Colonic mucosa (tissue), 4 donors: ENCODE measurements at regions not wholly inside any gene's neighbourhood (a gene's known extent, or its start where the extent isn't known, plus 50 kb on each side); places are given as distances from the start of the nearest gene placed in this dataset.

Source experiments
- DNase-seq: peaks from one replicate; pipeline ENCODE4 v3.0.0-alpha.2; 2020
- H3K27ac ChIP-seq: fragments of 200-600 bp; one replicate; pipeline ENCODE4 v1.8.0; 2021
- H3K27me3 ChIP-seq: fragments of 200-600 bp; one replicate; pipeline ENCODE4 v1.8.0; 2021
- H3K36me3 ChIP-seq: fragments of 200-600 bp; one replicate; pipeline ENCODE4 v1.8.0; 2021
- H3K4me1 ChIP-seq: fragments of 200-600 bp; one replicate; pipeline ENCODE4 v1.8.0; 2021; ENCODE audit warnings: mild to moderate bottlenecking
- H3K4me3 ChIP-seq: fragments of 200-600 bp; one replicate; pipeline ENCODE4 v1.8.0; 2021
- H3K9ac ChIP-seq, 2 donors: one replicate each; pipeline ENCODE4 v1.7.0; 2013; ENCODE audit warnings: control low read depth in 2 of 2, low read depth in 2 of 2, low read length in 2 of 2
- H3K9me3 ChIP-seq: fragments of 200-600 bp; one replicate; pipeline ENCODE4 v1.8.0; 2021
- intact Hi-C: fragments of 100-400 bp; cut with DNase I; formaldehyde crosslinking; loops from one replicate; pipeline ENCODE4 v1.14.1; 2022
- TF ChIP-seq, protein P1 (sequence below): fragments of 200-600 bp; IDR thresholded peaks from one replicate; pipeline ENCODE4 v1.8.0; 2022; ENCODE audit warnings: antibody characterized with exemption, mild to moderate bottlenecking
- donor health status: healthy.
- donor health status: DM: no; HTN: no; CAD: no.
- donor health status: DM: no; HTN: no; CAD: no.

DNA sequence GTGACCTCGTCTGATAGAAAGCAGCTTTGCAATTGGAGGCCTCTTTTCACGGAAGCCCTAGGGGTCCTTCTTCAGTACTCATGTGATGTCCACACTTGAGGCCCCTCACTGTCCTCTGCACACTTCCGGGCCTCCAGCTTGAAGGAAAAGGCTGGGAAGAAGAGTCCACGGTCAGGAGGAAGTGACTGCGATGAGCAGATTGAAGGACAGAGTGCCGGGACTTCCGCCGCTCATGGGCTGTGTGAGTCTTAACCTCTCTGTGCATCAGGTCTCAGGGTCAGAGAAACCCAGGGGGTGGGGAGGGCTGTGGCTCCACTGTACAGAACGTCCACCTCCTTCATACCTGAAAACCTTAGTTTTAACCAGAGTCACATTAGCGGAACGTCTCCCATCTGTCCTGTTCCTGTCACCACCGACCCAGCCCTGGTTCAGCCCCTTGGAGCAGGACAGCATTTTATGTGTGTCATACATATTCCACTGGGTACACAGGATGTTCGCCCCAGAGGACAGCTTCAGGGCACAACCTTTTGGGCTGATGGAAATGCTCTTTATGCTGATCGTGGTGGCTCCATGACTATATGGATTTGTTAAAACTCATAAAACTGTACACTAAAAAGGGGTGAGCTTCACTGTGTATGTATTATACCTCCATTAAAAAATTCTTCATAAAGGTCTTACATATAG, 51.0 kb upstream of the SORCS2 start:
- Histone ChIP-seq H3K27ac (no peak overlapping the region), H3K9ac (no peak overlapping the region), H3K4me1 (no peaks in the 10 kb centered on the region), H3K36me3 (no peaks in the 10 kb centered on the region), H3K4me3 (no peak overlapping the region), H3K9me3 (no peaks in the 10 kb centered on the region), H3K27me3 (no peaks in the 10 kb centered on the region)
- no peak for DNase-seq
- intact Hi-C loops: no loop called here
- TF ChIP-seq, protein P1, sequence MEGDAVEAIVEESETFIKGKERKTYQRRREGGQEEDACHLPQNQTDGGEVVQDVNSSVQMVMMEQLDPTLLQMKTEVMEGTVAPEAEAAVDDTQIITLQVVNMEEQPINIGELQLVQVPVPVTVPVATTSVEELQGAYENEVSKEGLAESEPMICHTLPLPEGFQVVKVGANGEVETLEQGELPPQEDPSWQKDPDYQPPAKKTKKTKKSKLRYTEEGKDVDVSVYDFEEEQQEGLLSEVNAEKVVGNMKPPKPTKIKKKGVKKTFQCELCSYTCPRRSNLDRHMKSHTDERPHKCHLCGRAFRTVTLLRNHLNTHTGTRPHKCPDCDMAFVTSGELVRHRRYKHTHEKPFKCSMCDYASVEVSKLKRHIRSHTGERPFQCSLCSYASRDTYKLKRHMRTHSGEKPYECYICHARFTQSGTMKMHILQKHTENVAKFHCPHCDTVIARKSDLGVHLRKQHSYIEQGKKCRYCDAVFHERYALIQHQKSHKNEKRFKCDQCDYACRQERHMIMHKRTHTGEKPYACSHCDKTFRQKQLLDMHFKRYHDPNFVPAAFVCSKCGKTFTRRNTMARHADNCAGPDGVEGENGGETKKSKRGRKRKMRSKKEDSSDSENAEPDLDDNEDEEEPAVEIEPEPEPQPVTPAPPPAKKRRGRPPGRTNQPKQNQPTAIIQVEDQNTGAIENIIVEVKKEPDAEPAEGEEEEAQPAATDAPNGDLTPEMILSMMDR: no peak

DNA sequence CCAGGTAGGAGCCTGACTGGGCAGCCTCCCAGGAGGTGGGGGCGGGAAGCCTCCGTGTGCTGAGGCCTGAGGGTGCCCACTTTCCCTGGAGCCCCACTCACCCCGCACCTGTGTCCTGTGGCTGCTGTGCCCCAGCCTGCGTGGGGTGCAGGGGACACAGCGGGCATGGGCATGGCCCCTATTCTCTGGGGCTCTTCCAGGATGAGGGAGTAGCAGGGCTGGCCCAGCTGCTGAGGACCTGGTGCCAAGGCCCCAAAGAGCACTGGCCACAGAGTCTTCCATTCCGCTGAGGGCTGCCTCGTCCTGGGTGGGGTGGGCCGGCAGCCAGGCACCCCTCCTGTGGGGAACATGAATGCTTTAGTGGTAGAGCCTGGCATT, 51.7 kb upstream of the SORCS2 start:
- TF ChIP-seq, protein P1: no peak
- Histone ChIP-seq H3K9me3 (no peaks in the 10 kb centered on the region), H3K27me3 (no peaks in the 10 kb centered on the region), H3K9ac (no peak overlapping the region), H3K36me3 (no peaks in the 10 kb centered on the region), H3K4me3 (no peak overlapping the region), H3K4me1 (no peaks in the 10 kb centered on the region), H3K27ac (no peak overlapping the region)
- DNase-seq: no peak
- intact Hi-C loops: no loop called here

DNA sequence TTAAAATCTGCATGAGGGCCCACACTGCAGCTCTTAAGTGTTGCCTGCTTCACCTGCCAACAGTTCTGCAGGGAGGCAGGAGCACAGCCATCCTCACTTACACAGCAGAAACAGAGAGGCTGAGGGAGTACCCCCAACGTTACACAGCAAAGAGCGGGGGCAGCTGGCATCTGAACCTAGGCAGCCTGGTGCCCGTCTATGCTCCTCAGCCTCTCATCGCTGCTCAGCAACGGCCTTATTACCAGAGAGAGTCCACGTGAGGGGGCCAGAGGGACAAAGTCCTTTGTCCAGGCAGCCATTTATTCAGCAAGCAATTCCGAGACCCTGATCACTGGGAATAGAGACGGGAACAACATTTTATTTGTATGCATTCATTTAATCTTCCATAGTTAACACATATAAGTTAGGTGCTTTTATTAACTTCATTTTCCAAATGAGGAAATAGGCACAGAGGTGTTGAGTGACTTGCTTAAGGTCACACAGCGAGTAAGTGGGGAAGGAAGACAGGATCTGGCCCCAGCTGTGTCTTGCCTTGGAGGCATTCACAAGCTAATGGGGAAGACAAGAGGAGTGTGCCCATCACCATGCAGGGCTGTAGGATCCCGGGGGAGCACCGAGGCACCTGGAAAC, 52.2 kb upstream of the SORCS2 start:
- H3K27ac ChIP-seq: no peak overlapping the region
- H3K4me3 ChIP-seq: no peak overlapping the region
- no peak for DNase-seq
- TF ChIP-seq, protein P1: no peak
- H3K36me3 ChIP-seq: no peaks in the 10 kb centered on the region
- intact Hi-C loops: no loop called here
- no peaks in the 10 kb centered on the region for H3K9me3 ChIP-seq
- H3K4me1 ChIP-seq: no peaks in the 10 kb centered on the region
- no peak overlapping the region for H3K9ac ChIP-seq
- H3K27me3 ChIP-seq: no peaks in the 10 kb centered on the region

DNA sequence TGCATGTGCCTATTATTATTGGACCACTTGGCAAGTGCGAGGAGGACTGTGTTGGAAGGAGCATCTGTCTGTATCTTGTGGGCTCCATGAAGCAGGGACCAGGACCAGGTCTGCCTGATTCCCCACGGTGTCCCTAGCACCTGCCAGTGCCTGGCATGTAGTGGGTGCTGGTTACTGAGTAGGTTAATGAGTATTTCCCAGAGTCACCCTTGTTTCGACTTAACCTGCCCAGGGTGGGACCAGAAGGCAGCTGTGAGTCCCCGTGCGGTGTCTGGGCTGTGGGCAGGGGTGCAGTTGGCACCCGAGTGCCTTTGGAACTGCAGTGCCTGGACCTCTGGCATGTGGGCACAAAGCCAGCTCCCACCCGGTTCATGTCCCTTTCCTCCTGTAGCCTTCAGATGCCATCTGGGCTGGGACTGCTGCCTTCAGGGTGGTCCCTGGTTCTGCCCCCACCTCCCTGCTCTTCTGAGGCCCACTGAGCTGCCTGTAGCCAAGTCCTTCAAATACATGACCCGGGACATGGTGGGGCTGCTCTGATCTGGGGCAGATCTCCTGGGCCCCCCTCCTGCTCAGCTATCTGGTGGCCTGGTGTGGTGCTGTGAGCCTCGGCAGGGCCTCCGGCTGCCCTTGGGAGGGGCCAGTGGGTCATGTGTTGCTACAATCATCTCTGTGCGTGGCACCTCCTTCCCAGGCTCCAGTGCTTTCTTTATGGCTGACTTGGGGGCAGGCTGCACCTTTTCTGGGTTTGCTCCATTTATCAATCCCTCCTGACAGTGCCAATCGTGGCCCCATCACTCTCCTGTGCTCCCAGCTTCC, 53.0 kb upstream of the SORCS2 start:
- intact Hi-C loops: no loop called here
- Histone ChIP-seq H3K9ac (no peak overlapping the region), H3K27ac (no peak overlapping the region), H3K4me3 (no peak overlapping the region), H3K9me3 (no peaks in the 10 kb centered on the region), H3K27me3 (no peaks in the 10 kb centered on the region), H3K36me3 (no peaks in the 10 kb centered on the region), H3K4me1 (no peaks in the 10 kb centered on the region)
- TF ChIP-seq, protein P1: no peak
- DNase-seq: no peak

DNA sequence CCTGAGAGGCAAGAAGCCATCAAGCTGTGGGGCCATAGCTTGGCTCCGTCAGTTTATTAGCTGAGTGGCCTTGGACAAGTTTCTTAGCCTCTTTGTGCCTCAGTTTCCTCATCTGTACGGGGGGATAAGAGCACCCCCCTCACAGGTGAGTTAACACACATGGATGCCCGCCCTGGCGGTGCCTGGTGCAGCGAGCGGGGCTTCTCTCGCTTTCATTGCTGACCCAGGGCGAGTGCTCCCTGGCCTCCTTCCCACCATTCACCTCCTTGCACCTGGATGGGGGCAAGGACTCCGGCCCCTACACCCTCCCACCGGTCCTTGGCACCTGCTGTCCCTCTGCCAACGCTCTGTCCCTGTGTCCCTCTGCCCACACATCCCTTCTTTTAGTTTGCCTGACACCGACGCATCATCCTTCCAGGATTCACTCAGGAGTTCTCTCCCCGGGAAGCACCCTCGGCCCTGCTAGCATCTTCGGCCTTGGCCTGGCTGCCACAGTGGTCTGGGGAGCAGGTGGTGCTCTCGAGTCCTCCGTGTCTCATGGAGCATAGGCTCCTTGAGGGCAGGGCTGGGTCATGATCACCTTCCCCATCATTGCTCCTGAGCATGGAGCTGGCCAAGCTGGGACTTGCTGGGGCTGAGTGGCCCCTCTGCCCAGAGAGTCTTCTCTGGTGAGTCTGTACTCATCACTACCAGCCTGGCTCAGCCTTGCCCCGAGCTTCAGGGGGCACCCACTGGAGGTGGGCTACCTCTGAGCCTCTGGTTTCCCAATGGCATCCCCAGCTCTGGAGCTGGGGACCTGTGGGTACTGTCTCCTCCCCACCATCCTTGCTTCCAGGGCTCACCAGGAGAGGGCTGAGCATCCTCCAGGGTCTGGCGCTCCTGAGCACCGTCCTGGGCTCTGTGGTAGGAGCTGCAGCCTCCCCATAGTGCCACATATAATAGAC, 53.8 kb upstream of the SORCS2 start:
- Histone ChIP-seq H3K36me3 (no peaks in the 10 kb centered on the region), H3K4me3 (no peak overlapping the region), H3K27ac (no peak overlapping the region), H3K27me3 (no peaks in the 10 kb centered on the region), H3K9me3 (no peaks in the 10 kb centered on the region), H3K4me1 (no peaks in the 10 kb centered on the region), H3K9ac (no peak overlapping the region)
- TF ChIP-seq, protein P1: no peak
- no peak for DNase-seq
- intact Hi-C loops: no loop called here
